PC-9 (cell line): ENCODE measurements at regions not wholly inside any gene's neighbourhood (a gene's known extent, or its start where the extent isn't known, plus 50 kb on each side); places are given as distances from the start of the nearest gene placed in this dataset.

Experiments
- CTCF ChIP-seq: fragments of 200-600 bp; sonication (generic); conservative IDR thresholded peaks from 2 replicates; pipeline ENCODE4 v1.6.1; 2017; ENCODE audit warnings: mixed run types, antibody characterized with exemption, mild to moderate bottlenecking, moderate library complexity
- EZH2 ChIP-seq: fragments of 200-600 bp; sonication (generic); IDR thresholded peaks from 2 replicates; pipeline ENCODE4 v1.8.0; 2017; ENCODE audit warnings: antibody characterized with exemption, low read depth

DNA sequence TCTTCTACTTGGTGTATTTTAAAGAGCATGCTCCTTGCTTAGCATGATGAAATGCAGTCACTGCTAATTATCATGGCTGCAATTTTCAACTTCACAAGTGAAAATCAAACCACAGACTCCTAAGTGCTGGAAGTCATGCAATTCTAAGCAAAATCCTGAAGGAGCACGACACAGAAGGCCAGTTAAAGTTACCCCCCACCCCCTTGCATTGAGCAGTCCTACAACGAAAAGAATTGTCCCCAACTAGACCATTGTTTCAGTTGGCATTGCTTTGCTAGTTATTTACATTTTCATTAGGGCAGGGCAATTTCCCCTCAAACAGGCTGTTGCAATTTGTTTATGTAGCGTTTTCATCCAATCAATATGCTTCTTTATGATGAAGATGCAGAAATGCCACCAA is 321.2 kb downstream of the PCDH7 start:
- TF ChIP-seq EZH2 (no peak), CTCF (no peak)
